Fibroblast of pulmonary artery (primary cell): ENCODE measurements at regions not wholly inside any gene's neighbourhood (a gene's known extent, or its start where the extent isn't known, plus 50 kb on each side); places are given as distances from the start of the nearest gene placed in this dataset.

Experiments
- DNase-seq: peaks from one replicate; pipeline ENCODE4 v3.0.0-alpha.2; 2010; ENCODE audit warnings: low read depth
- H3K4me3 ChIP-seq: replicated peaks from 2 replicates; pipeline ENCODE4 v1.5.1; 2011; ENCODE audit warnings: low read depth, mild to moderate bottlenecking, control low read depth, low read length, moderate library complexity
- TF ChIP-seq, protein P1 (sequence below): IDR thresholded peaks from 2 replicates; pipeline ENCODE4 v1.5.1; 2011; ENCODE audit warnings: mild to moderate bottlenecking, control low read depth, low read length, inconsistent platforms; ENCODE audit errors: missing control alignments

DNA sequence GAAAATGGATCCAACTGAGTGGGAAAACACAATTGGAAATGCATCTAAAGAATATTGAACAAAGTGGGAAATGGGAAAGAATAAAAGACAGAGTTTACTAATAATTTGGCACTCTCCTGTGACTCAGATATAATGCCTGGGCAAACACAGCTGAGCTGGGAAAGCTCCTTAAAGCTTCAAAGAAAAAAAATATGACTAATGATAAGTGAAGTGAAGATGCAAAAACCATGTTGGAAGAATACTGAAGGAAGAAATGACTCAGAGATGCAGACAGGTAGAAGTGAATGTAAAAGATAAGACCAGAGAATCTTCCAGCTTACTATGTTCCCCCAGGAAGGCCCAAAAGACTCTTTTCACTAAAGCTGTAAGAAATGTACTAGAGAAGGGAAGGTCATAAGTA is 62.4 kb upstream of the FOXG1 start:
- H3K4me3 ChIP-seq = no peak overlapping the region
- TF ChIP-seq, protein P1, sequence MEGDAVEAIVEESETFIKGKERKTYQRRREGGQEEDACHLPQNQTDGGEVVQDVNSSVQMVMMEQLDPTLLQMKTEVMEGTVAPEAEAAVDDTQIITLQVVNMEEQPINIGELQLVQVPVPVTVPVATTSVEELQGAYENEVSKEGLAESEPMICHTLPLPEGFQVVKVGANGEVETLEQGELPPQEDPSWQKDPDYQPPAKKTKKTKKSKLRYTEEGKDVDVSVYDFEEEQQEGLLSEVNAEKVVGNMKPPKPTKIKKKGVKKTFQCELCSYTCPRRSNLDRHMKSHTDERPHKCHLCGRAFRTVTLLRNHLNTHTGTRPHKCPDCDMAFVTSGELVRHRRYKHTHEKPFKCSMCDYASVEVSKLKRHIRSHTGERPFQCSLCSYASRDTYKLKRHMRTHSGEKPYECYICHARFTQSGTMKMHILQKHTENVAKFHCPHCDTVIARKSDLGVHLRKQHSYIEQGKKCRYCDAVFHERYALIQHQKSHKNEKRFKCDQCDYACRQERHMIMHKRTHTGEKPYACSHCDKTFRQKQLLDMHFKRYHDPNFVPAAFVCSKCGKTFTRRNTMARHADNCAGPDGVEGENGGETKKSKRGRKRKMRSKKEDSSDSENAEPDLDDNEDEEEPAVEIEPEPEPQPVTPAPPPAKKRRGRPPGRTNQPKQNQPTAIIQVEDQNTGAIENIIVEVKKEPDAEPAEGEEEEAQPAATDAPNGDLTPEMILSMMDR = no peak
- DNase-seq = no peak

DNA sequence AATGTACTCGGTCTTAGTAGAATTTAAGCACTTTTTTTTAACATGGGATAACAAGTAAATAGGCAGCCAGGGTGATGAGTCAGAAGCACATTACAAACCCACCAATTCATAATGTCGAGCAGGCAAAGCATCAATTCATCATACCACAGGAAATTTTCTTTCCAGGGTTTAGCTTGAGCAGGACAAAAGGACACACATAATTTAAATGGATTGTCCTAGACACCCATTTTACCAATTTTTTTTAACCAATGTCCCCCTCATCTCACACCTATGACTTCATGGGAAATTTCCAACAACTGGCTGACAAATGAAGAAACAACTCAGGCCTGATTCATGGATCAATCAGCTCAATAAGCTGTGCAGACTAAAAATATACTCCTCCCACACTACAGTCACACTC is 58.8 kb upstream of the FOXG1 start:
- peak; percentile 73 for DNase-seq
- TF ChIP-seq, protein P1 = no peak
- H3K4me3 ChIP-seq = no peak overlapping the region

DNA sequence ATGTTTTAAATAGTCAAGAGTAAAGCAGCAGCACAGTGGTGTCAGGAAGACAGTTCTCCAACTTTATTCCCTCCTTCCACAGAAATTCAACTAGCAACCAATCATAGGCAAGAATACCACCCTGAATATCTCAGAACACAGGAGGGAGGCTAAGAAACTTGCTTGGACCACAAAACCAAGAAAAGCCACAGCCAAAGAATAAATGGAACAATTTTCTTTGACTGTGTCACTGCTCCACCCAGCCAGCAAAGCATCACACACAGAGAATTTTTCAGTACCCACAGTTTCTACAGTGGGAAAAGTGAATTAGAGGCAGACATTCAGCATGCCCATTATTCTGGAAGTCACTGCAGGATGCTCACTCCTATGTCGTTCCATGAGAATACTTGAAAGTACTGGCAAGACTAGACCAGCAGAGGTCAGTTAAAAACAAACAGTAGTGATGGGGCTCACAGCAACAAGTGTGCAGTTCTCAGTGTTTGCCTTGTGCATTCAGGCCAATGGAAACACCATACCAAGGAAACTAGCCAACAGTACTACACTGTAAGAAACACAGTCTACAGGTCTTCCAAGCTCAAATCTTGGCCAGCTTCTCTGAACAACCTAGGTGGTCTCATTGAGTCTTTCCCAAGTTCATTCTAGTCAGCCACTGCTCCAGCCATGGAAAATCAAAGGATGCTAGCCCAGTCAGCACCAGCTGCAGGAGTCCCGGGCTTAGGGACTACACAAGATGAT is 56.8 kb upstream of the FOXG1 start:
- DNase-seq = no peak
- TF ChIP-seq, protein P1 = no peak

More for the DNA sequence above, 56.8 kb upstream of the FOXG1 start:
- H3K4me3 ChIP-seq = no peak overlapping the region
